Neural cell (in vitro differentiated cells): ENCODE measurements at regions not wholly inside any gene's neighbourhood (a gene's known extent, or its start where the extent isn't known, plus 50 kb on each side); places are given as distances from the start of the nearest gene placed in this dataset.

Experiments
- EP300 ChIP-seq: fragments of 450-650 bp; conservative IDR thresholded peaks from 2 replicates; pipeline ENCODE4 v1.6.1; 2014; ENCODE audit warnings: antibody characterized with exemption, mild to moderate bottlenecking, moderate library complexity; ENCODE audit not compliant: poor library complexity, severe bottlenecking
- EZH2 ChIP-seq: fragments of 200-600, 300-800 bp; shearing (Covaris generic), sonication (generic); IDR thresholded peaks from 2 replicates; pipeline ENCODE4 v1.6.1; 2014; ENCODE audit warnings: antibody characterized with exemption, low read length, borderline replicate concordance, mild to moderate bottlenecking; ENCODE audit not compliant: insufficient read depth, poor library complexity, severe bottlenecking
- MXI1 ChIP-seq: fragments of 450-650 bp; conservative IDR thresholded peaks from 2 replicates; pipeline ENCODE4 v1.6.1; 2014; ENCODE audit warnings: antibody characterized with exemption, mild to moderate bottlenecking; ENCODE audit not compliant: poor library complexity, severe bottlenecking
- POLR2AphosphoS5 ChIP-seq: IDR thresholded peaks from 2 replicates; pipeline ENCODE4 v1.6.1; 2012
- RAD21 ChIP-seq: fragments of 450-650 bp; conservative IDR thresholded peaks from 2 replicates; pipeline ENCODE4 v1.6.1; 2014; ENCODE audit warnings: antibody characterized with exemption, mild to moderate bottlenecking, moderate library complexity
- REST ChIP-seq: IDR thresholded peaks from 2 replicates; pipeline ENCODE4 v1.6.1; 2012; ENCODE audit warnings: borderline replicate concordance
- SMC3 ChIP-seq: fragments of 450-650 bp; conservative IDR thresholded peaks from 2 replicates; pipeline ENCODE4 v1.6.1; 2014; ENCODE audit warnings: antibody characterized with exemption, mild to moderate bottlenecking, moderate library complexity; ENCODE audit not compliant: poor library complexity
- TAF1 ChIP-seq: IDR thresholded peaks from 2 replicates; pipeline ENCODE4 v1.6.1; 2012; ENCODE audit warnings: low read depth
- TF ChIP-seq, protein P1 (sequence below): fragments of 450-650 bp; IDR thresholded peaks from 2 replicates; pipeline ENCODE4 v1.5.1; 2014; ENCODE audit warnings: antibody characterized with exemption, mild to moderate bottlenecking, moderate library complexity; ENCODE audit not compliant: poor library complexity, severe bottlenecking

- TF ChIP-seq EZH2 = no peak
- TF ChIP-seq, protein P1, sequence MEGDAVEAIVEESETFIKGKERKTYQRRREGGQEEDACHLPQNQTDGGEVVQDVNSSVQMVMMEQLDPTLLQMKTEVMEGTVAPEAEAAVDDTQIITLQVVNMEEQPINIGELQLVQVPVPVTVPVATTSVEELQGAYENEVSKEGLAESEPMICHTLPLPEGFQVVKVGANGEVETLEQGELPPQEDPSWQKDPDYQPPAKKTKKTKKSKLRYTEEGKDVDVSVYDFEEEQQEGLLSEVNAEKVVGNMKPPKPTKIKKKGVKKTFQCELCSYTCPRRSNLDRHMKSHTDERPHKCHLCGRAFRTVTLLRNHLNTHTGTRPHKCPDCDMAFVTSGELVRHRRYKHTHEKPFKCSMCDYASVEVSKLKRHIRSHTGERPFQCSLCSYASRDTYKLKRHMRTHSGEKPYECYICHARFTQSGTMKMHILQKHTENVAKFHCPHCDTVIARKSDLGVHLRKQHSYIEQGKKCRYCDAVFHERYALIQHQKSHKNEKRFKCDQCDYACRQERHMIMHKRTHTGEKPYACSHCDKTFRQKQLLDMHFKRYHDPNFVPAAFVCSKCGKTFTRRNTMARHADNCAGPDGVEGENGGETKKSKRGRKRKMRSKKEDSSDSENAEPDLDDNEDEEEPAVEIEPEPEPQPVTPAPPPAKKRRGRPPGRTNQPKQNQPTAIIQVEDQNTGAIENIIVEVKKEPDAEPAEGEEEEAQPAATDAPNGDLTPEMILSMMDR = no peak
- no peak for TF ChIP-seq TAF1
- no peak for TF ChIP-seq POLR2AphosphoS5
- TF ChIP-seq REST = no peak
- TF ChIP-seq EP300 = no peak
- no peak for TF ChIP-seq SMC3
- TF ChIP-seq MXI1 = no peak
- no peak for TF ChIP-seq RAD21
These were observed 262.5 kb downstream of the FRK start for GRCh38 chr6:115798229-115798628.
